Activated naive CD4-positive, alpha-beta T cell treated with anti-CD3 and anti-CD28 coated beads, Interleukin-2, amount 50 U/mL, for 24 hours (primary cell): ENCODE measurements at regions not wholly inside any gene's neighbourhood (a gene's known extent, or its start where the extent isn't known, plus 50 kb on each side); places are given as distances from the start of the nearest gene placed in this dataset.

ENCODE experiments used
- H3K27ac Mint-ChIP-seq: one replicate; pipeline ENCODE4 v1.8.0; 2021; ENCODE audit warnings: mild to moderate bottlenecking, mixed read lengths
- H3K27me3 Mint-ChIP-seq: one replicate; pipeline ENCODE4 v1.8.0; 2021; ENCODE audit warnings: mixed read lengths
- H3K36me3 Mint-ChIP-seq: one replicate; pipeline ENCODE4 v1.8.0; 2021; ENCODE audit warnings: mixed read lengths
- H3K4me1 Mint-ChIP-seq: one replicate; pipeline ENCODE4 v1.8.0; 2021; ENCODE audit warnings: mixed read lengths
- H3K4me3 Mint-ChIP-seq: one replicate; pipeline ENCODE4 v1.8.0; 2021; ENCODE audit warnings: mild to moderate bottlenecking, mixed read lengths
- H3K9me3 Mint-ChIP-seq: one replicate; pipeline ENCODE4 v1.8.0; 2021; ENCODE audit warnings: mixed read lengths

- Mint-ChIP-seq H3K36me3 (no peaks in the 10 kb centered on the region), H3K4me1 (no peaks in the 10 kb centered on the region)
These were observed 72.3 kb upstream of the SOX4 start for GRCh38 chr6:21521276-21521675.

GRCh38 chr6:21522143-21522747 lies 71.3 kb upstream of the SOX4 start:
- no peaks in the 10 kb centered on the region for H3K27me3 Mint-ChIP-seq
- H3K4me1 Mint-ChIP-seq, result no peaks in the 10 kb centered on the region
- H3K9me3 Mint-ChIP-seq, result no peaks in the 10 kb centered on the region

More at GRCh38 chr6:21521276-21521675, 72.3 kb upstream of the SOX4 start:
- Mint-ChIP-seq H3K4me3 (no peak overlapping the region), H3K27ac (no peak overlapping the region), H3K27me3 (no peaks in the 10 kb centered on the region), H3K9me3 (no peaks in the 10 kb centered on the region)

GRCh38 chr6:21522797-21523456 lies 70.6 kb upstream of the SOX4 start:
- Mint-ChIP-seq H3K27me3 (no peaks in the 10 kb centered on the region), H3K36me3 (no peaks in the 10 kb centered on the region), H3K27ac (no peak overlapping the region), H3K4me3 (no peak overlapping the region), H3K4me1 (no peaks in the 10 kb centered on the region), H3K9me3 (no peaks in the 10 kb centered on the region)

More at GRCh38 chr6:21522143-21522747, 71.3 kb upstream of the SOX4 start:
- Mint-ChIP-seq H3K27ac (no peak overlapping the region), H3K36me3 (no peaks in the 10 kb centered on the region), H3K4me3 (no peak overlapping the region)

GRCh38 chr6:21523652-21524051 lies 69.9 kb upstream of the SOX4 start:
- H3K36me3 Mint-ChIP-seq, result no peaks in the 10 kb centered on the region
- H3K4me1 Mint-ChIP-seq, result no peaks in the 10 kb centered on the region
- no peak overlapping the region for H3K4me3 Mint-ChIP-seq
- H3K27me3 Mint-ChIP-seq, result no peaks in the 10 kb centered on the region
- H3K27ac Mint-ChIP-seq, result no peak overlapping the region
- no peaks in the 10 kb centered on the region for H3K9me3 Mint-ChIP-seq

- Mint-ChIP-seq H3K4me3 (no peak overlapping the region), H3K4me1 (no peaks in the 10 kb centered on the region), H3K27ac (no peak overlapping the region), H3K36me3 (no peaks in the 10 kb centered on the region), H3K9me3 (no peaks in the 10 kb centered on the region), H3K27me3 (no peaks in the 10 kb centered on the region)
These were observed 69.3 kb upstream of the SOX4 start for GRCh38 chr6:21524201-21524600.

GRCh38 chr6:21526974-21527373 lies 66.6 kb upstream of the SOX4 start:
- no peaks in the 10 kb centered on the region for H3K4me1 Mint-ChIP-seq
- H3K36me3 Mint-ChIP-seq, result no peaks in the 10 kb centered on the region
- H3K9me3 Mint-ChIP-seq, result no peaks in the 10 kb centered on the region
- no peak overlapping the region for H3K4me3 Mint-ChIP-seq
- no peak overlapping the region for H3K27ac Mint-ChIP-seq
- peaks cover 1% of the 10 kb centered on the region for H3K27me3 Mint-ChIP-seq

- no peak overlapping the region for H3K27ac Mint-ChIP-seq
- H3K27me3 Mint-ChIP-seq, result peaks cover 1% of the 10 kb centered on the region
- no peaks in the 10 kb centered on the region for H3K36me3 Mint-ChIP-seq
- H3K9me3 Mint-ChIP-seq, result no peaks in the 10 kb centered on the region
- H3K4me1 Mint-ChIP-seq, result no peaks in the 10 kb centered on the region
- H3K4me3 Mint-ChIP-seq, result no peak overlapping the region
These were observed 65.8 kb upstream of the SOX4 start for GRCh38 chr6:21527731-21528130.

- Mint-ChIP-seq H3K36me3 (no peaks in the 10 kb centered on the region), H3K27me3 (peaks cover 4% of the 10 kb centered on the region), H3K27ac (no peak overlapping the region), H3K4me3 (no peak overlapping the region), H3K9me3 (no peaks in the 10 kb centered on the region), H3K4me1 (no peaks in the 10 kb centered on the region)
These were observed 64.1 kb upstream of the SOX4 start for GRCh38 chr6:21529431-21529830.

GRCh38 chr6:21531393-21531792 lies 62.2 kb upstream of the SOX4 start:
- Mint-ChIP-seq H3K4me1 (no peaks in the 10 kb centered on the region), H3K27me3 (peaks cover 6% of the 10 kb centered on the region), H3K36me3 (no peaks in the 10 kb centered on the region), H3K9me3 (no peaks in the 10 kb centered on the region), H3K27ac (no peak overlapping the region), H3K4me3 (no peak overlapping the region)

- Mint-ChIP-seq H3K27me3 (peaks cover 8% of the 10 kb centered on the region), H3K4me3 (no peak overlapping the region), H3K36me3 (no peaks in the 10 kb centered on the region), H3K27ac (no peak overlapping the region), H3K9me3 (no peaks in the 10 kb centered on the region), H3K4me1 (no peaks in the 10 kb centered on the region)
These were observed 59.9 kb upstream of the SOX4 start for GRCh38 chr6:21533678-21534077.

- Mint-ChIP-seq H3K27ac (no peak overlapping the region), H3K36me3 (no peaks in the 10 kb centered on the region), H3K4me3 (no peak overlapping the region), H3K27me3 (peaks cover 11% of the 10 kb centered on the region), H3K9me3 (no peaks in the 10 kb centered on the region), H3K4me1 (no peaks in the 10 kb centered on the region)
These were observed 57.2 kb upstream of the SOX4 start for GRCh38 chr6:21536280-21536766.

GRCh38 chr6:21537637-21538036 lies 55.9 kb upstream of the SOX4 start:
- Mint-ChIP-seq H3K27me3 (peaks cover 11% of the 10 kb centered on the region), H3K27ac (no peak overlapping the region), H3K4me3 (no peak overlapping the region), H3K4me1 (no peaks in the 10 kb centered on the region), H3K36me3 (no peaks in the 10 kb centered on the region), H3K9me3 (no peaks in the 10 kb centered on the region)

GRCh38 chr6:21538186-21538798 lies 55.3 kb upstream of the SOX4 start:
- H3K4me1 Mint-ChIP-seq, result no peaks in the 10 kb centered on the region
- no peaks in the 10 kb centered on the region for H3K36me3 Mint-ChIP-seq
- no peak overlapping the region for H3K27ac Mint-ChIP-seq
- H3K27me3 Mint-ChIP-seq, result peaks cover 9% of the 10 kb centered on the region
- H3K4me3 Mint-ChIP-seq, result no peak overlapping the region
- no peaks in the 10 kb centered on the region for H3K9me3 Mint-ChIP-seq

GRCh38 chr6:21539621-21540100 lies 53.9 kb upstream of the SOX4 start:
- no peak overlapping the region for H3K27ac Mint-ChIP-seq
- H3K4me3 Mint-ChIP-seq, result no peak overlapping the region
- peaks cover 4% of the 10 kb centered on the region for H3K9me3 Mint-ChIP-seq
- peaks cover 2% of the 10 kb centered on the region for H3K36me3 Mint-ChIP-seq
- peaks cover 9% of the 10 kb centered on the region for H3K27me3 Mint-ChIP-seq
- no peaks in the 10 kb centered on the region for H3K4me1 Mint-ChIP-seq
